T-helper 2 cell treated with Interferon-gamma antibody and Interleukin-4, amounts not matched to agents 5 μg/mL and 100 μg/mL, for 36 hours (primary cell): ENCODE measurements at regions not wholly inside any gene's neighbourhood (a gene's known extent, or its start where the extent isn't known, plus 50 kb on each side); places are given as distances from the start of the nearest gene placed in this dataset.
"Not testable (repeated sequence)": the region's sequence is repeated elsewhere in the genome, so short reads cannot be mapped to it uniquely, and the experiment has no call there.

Experiments used
- DNase-seq: peaks from one replicate; pipeline ENCODE4 v3.0.0; 2021; ENCODE audit warnings: low spot score
- H3K27ac Mint-ChIP-seq: one replicate; pipeline ENCODE4 v1.8.0; 2021; ENCODE audit warnings: mild to moderate bottlenecking, mixed read lengths
- H3K27me3 Mint-ChIP-seq: one replicate; pipeline ENCODE4 v1.8.0; 2021; ENCODE audit warnings: low read depth, mixed read lengths
- H3K36me3 Mint-ChIP-seq: one replicate; pipeline ENCODE4 v1.8.0; 2021; ENCODE audit warnings: low read depth, mixed read lengths
- H3K4me1 Mint-ChIP-seq: one replicate; pipeline ENCODE4 v1.8.0; 2021; ENCODE audit warnings: low read depth, mixed read lengths
- H3K4me3 Mint-ChIP-seq: one replicate; pipeline ENCODE4 v1.8.0; 2022; ENCODE audit warnings: mild to moderate bottlenecking, moderate library complexity, mixed read lengths
- H3K9me3 Mint-ChIP-seq: one replicate; pipeline ENCODE4 v1.8.0; 2021; ENCODE audit warnings: mixed read lengths

DNA sequence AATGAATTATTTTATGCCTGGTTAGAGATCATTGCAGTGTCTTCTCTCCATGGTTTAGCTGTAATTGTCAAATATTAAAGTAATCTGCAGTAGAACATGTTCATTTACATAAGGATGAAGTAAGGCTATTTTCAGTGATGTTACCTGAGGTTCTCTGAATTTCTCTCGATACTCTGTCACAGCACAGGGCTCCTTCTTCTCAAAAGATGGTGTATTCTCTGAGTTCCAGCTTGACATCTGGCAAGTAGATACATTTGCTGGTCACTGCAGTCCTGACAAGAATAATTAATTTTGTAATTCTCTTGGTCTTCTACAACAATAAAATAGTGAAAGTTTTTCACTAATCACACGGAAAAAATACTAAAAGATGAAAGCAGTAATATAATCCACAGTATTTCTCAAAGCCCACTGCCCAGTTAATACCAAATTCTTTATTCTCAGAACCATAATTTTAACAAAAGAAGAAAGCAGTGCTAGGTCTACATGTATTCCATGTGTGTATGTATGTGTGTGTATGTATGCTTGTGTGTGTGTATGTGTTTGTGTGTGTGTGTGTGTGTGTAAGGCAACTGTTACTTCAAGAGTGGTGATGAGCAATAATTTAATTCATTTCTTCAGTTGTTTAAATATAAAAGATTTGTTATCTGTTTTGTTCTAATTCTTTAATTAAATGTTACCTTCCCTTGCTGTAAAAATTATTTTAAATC, 1165.5 kb upstream of the SLC39A10 start:
- Mint-ChIP-seq H3K27ac (no peak overlapping the region), H3K9me3 (no peaks in the 10 kb centered on the region), H3K27me3 (no peaks in the 10 kb centered on the region), H3K4me1 (no peaks in the 10 kb centered on the region), H3K36me3 (no peaks in the 10 kb centered on the region), H3K4me3 (no peak overlapping the region)
- DNase-seq, result no peak

DNA sequence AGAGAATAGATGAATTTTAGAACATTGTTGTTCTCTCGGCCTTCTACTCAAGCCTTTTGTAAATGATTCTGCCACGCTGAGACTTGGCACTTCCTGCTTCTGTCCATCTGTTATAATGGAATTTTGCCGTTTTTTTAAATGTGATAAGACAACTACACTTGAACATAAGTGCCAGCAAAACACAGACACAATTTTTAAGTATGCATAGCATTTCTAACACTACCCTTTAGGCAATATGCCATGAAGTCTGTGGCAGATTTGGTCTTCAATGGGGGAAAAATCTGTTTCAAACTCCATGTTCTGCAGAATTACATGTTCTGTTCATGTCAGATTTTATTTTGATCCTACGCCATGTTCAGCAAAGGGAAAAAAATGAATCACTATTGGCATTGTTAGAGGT, 1170.7 kb upstream of the SLC39A10 start:
- H3K4me1 Mint-ChIP-seq, result no peaks in the 10 kb centered on the region
- no peaks in the 10 kb centered on the region for H3K9me3 Mint-ChIP-seq
- H3K27ac Mint-ChIP-seq, result no peak overlapping the region
- no peaks in the 10 kb centered on the region for H3K36me3 Mint-ChIP-seq
- no peak for DNase-seq
- H3K27me3 Mint-ChIP-seq, result no peaks in the 10 kb centered on the region
- H3K4me3 Mint-ChIP-seq, result no peak overlapping the region

- no peak overlapping the region for H3K4me3 Mint-ChIP-seq
- no peak overlapping the region for H3K27ac Mint-ChIP-seq
- H3K36me3 Mint-ChIP-seq, result no peaks in the 10 kb centered on the region
- no peaks in the 10 kb centered on the region for H3K4me1 Mint-ChIP-seq
- no peaks in the 10 kb centered on the region for H3K27me3 Mint-ChIP-seq
- no peaks in the 10 kb centered on the region for H3K9me3 Mint-ChIP-seq
- no peak for DNase-seq
Measured at GRCh38 chr2:194483041-194483440, 1174.0 kb upstream of the SLC39A10 start.

DNA sequence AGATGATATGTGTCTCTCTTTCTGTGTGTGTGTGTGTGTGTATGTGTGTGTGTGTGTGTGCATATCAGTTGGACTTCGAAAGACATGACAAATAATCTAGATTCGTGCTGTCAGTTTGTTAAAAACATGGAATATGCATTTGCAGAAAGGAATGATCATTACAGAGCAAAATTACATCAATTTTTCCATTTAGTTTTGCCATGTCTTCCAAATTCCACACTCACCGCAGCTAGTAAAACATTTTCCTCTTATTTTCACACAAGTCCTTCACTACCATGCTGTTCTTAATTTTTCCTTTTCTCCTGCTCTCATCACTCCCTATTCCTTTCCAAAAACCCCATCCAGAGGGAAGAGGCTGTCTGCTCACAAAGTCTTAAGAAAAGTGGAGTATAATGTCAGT, 1191.4 kb upstream of the SLC39A10 start:
- Mint-ChIP-seq H3K36me3 (no peaks in the 10 kb centered on the region), H3K4me1 (no peaks in the 10 kb centered on the region), H3K9me3 (no peaks in the 10 kb centered on the region), H3K27me3 (no peaks in the 10 kb centered on the region), H3K4me3 (no peak overlapping the region), H3K27ac (no peak overlapping the region)
- no peak for DNase-seq

DNA sequence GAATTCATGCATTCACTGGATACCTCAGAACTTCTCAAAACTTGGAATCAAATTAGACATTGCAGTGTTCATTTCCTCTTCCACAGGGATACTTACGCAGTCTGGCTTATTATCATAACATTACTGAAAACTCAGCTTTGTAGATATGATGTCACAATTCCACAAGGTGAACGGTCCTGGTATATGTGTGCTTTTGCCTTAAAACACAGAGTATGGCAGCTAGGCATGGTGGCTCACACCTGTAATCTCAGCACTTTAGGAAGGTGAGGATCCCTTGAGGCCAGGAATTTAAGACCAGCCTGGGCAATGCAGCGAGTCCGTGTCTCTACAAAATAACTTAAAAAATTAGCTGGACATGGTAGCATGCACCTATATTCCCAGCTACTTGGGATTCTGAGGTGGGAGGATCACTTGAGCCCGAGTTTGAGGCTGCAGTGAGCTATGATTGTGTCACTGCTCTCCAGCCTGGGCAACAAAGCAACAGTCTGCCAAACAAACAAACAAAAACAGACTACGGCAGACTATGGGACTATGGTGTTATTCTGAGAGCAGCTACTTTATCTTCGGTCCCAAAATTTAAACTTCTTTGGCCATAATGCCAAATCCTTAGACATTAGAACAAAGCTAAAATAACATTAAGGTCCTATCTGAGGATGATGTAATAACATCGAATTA, 1191.9 kb upstream of the SLC39A10 start:
- Mint-ChIP-seq H3K4me1 (no peaks in the 10 kb centered on the region), H3K4me3 (no peak overlapping the region), H3K27ac (no peak overlapping the region), H3K27me3 (no peaks in the 10 kb centered on the region), H3K9me3 (no peaks in the 10 kb centered on the region), H3K36me3 (no peaks in the 10 kb centered on the region)
- DNase-seq, result no peak

DNA sequence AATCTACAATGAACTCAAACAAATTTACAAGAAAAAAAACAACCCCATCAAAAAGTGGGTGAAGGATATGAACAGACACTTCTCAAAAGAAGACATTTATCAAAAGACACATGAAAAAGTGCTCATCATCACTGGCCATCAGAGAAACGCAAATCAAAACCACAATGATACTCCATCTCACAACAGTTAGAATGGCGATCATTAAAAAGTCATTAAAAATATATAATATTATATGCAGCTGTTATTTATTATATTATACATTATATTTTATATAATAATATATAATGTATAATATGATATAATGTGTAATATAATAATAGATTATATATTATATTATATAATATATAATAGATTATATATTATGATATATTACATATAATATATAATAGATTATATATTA, 1194.1 kb upstream of the SLC39A10 start:
- not testable (repeated sequence) for H3K27ac Mint-ChIP-seq, DNase-seq, H3K27me3 Mint-ChIP-seq, H3K4me3 Mint-ChIP-seq, H3K4me1 Mint-ChIP-seq, H3K36me3 Mint-ChIP-seq, H3K9me3 Mint-ChIP-seq

- H3K4me1 Mint-ChIP-seq, result no peaks in the 10 kb centered on the region
- H3K36me3 Mint-ChIP-seq, result no peaks in the 10 kb centered on the region
- H3K27ac Mint-ChIP-seq, result no peak overlapping the region
- no peak for DNase-seq
- H3K9me3 Mint-ChIP-seq, result no peaks in the 10 kb centered on the region
- H3K4me3 Mint-ChIP-seq, result no peak overlapping the region
- no peaks in the 10 kb centered on the region for H3K27me3 Mint-ChIP-seq
Measured at GRCh38 chr2:194455358-194455757, 1201.7 kb upstream of the SLC39A10 start.

DNA sequence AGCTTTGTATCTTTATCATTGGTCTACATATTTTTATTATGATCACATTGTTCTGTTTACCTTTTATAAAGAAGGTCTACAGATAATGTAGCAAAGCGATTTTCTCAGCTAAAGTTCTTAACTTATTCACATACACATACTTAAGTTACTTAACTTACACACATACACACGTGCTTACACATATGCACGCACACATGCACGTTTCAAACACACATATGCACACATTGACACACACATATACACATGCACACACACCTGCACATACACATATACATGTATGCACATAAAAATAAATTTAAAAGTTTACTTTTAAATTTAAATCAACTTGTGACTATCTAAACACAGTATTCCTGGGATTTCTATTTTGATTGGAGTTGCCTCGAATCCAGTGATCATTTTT, 1204.5 kb upstream of the SLC39A10 start:
- no peaks in the 10 kb centered on the region for H3K36me3 Mint-ChIP-seq
- H3K27ac Mint-ChIP-seq, result no peak overlapping the region
- no peaks in the 10 kb centered on the region for H3K9me3 Mint-ChIP-seq
- H3K4me3 Mint-ChIP-seq, result no peak overlapping the region
- no peaks in the 10 kb centered on the region for H3K27me3 Mint-ChIP-seq
- no peaks in the 10 kb centered on the region for H3K4me1 Mint-ChIP-seq
- DNase-seq, result no peak

- DNase-seq, result no peak
- no peaks in the 10 kb centered on the region for H3K27me3 Mint-ChIP-seq
- no peak overlapping the region for H3K4me3 Mint-ChIP-seq
- no peak overlapping the region for H3K27ac Mint-ChIP-seq
- no peaks in the 10 kb centered on the region for H3K4me1 Mint-ChIP-seq
- peaks cover 4% of the 10 kb centered on the region for H3K9me3 Mint-ChIP-seq
- no peaks in the 10 kb centered on the region for H3K36me3 Mint-ChIP-seq
Measured at GRCh38 chr2:194445226-194445625, 1211.8 kb upstream of the SLC39A10 start.

- Mint-ChIP-seq H3K27me3 (no peaks in the 10 kb centered on the region), H3K4me3 (no peak overlapping the region), H3K36me3 (no peaks in the 10 kb centered on the region), H3K27ac (no peak overlapping the region), H3K4me1 (no peaks in the 10 kb centered on the region), H3K9me3 (peaks cover 7% of the 10 kb centered on the region)
- DNase-seq, result no peak
Measured at GRCh38 chr2:194443926-194444325, 1213.1 kb upstream of the SLC39A10 start.

DNA sequence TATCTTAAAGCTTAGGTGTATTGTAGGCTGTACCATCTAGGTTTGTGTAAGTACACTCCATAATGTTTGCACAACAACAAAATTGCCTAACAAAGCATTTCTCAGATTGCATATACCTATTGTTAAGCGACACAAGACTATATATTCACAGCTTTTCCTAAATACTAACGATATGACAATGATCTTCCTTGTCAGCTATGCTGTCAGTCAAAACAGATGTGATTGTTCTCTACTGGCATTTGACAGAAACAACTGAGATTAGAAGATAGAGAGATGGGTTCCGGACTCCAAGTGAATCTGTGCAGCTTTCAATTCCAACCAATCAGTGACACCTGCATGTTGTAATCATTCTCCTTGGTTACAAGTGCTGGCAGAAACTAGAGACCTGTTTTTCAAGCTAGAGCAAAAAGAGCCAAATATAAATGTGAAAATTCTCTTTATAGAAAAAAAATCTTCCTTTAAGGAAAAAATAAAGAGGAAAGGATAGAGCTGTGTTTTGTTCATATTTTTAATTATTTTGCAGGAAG, 1232.3 kb upstream of the SLC39A10 start:
- no peaks in the 10 kb centered on the region for H3K9me3 Mint-ChIP-seq
- no peak for DNase-seq
- no peaks in the 10 kb centered on the region for H3K27me3 Mint-ChIP-seq
- H3K4me1 Mint-ChIP-seq, result no peaks in the 10 kb centered on the region
- H3K36me3 Mint-ChIP-seq, result no peaks in the 10 kb centered on the region
- no peak overlapping the region for H3K27ac Mint-ChIP-seq
- H3K4me3 Mint-ChIP-seq, result no peak overlapping the region

DNA sequence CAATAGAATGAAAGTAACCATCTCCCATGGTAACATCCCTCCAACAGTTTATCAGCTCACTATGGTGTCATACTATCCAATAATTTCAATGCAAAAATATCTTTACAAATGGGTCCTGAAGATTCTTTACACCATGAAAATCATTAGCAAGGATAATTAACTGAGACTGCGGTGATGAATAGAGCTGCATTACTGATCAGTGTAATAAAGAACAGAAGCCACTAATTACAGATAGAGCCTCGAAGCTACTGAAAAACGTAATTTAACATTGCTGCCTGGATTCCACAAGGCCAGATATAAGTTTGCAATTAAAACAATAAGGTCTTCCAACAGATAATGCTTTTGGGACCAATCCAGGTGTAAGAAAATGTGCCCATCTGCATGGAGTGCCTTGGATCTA, 1245.8 kb upstream of the SLC39A10 start:
- Mint-ChIP-seq H3K36me3 (no peaks in the 10 kb centered on the region), H3K27ac (no peak overlapping the region), H3K9me3 (no peaks in the 10 kb centered on the region), H3K4me1 (no peaks in the 10 kb centered on the region), H3K27me3 (no peaks in the 10 kb centered on the region), H3K4me3 (no peak overlapping the region)
- no peak for DNase-seq

- DNase-seq, result no peak
- Mint-ChIP-seq H3K36me3 (no peaks in the 10 kb centered on the region), H3K4me1 (no peaks in the 10 kb centered on the region), H3K9me3 (no peaks in the 10 kb centered on the region), H3K27ac (no peak overlapping the region), H3K27me3 (no peaks in the 10 kb centered on the region), H3K4me3 (no peak overlapping the region)
Measured at GRCh38 chr2:194395818-194396217, 1261.2 kb upstream of the SLC39A10 start.

DNA sequence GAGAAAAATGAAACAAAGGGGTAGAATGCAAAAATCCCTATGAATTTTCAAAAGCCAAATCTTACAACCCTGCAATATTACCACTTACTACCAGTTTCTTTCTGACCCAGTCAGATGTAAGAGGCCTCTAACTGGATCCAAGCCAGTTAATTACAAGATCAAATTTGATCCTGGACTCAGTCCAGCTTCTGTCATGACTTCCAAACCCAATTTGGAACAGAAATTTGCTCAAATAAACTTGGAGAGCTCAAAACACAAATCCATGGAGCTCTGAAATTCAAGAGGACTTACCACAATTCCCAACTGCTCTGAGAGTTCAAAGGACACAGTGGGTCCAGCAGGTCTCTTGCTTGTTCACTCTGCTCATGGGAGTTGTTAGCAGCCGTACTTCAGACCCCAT, 1271.7 kb upstream of the SLC39A10 start:
- no peaks in the 10 kb centered on the region for H3K4me1 Mint-ChIP-seq
- H3K27ac Mint-ChIP-seq, result no peak overlapping the region
- no peak for DNase-seq
- H3K27me3 Mint-ChIP-seq, result no peaks in the 10 kb centered on the region
- peaks cover 20% of the 10 kb centered on the region for H3K9me3 Mint-ChIP-seq
- no peaks in the 10 kb centered on the region for H3K36me3 Mint-ChIP-seq
- no peak overlapping the region for H3K4me3 Mint-ChIP-seq

GRCh38 chr2:194383401-194383800, 1273.6 kb upstream of the SLC39A10 start:
- Mint-ChIP-seq H3K9me3 (peaks cover 20% of the 10 kb centered on the region), H3K27me3 (no peaks in the 10 kb centered on the region), H3K4me1 (no peaks in the 10 kb centered on the region), H3K36me3 (no peaks in the 10 kb centered on the region), H3K27ac (no peak overlapping the region), H3K4me3 (no peak overlapping the region)
- no peak for DNase-seq
